IMR-90 (cell line): ENCODE measurements at regions not wholly inside any gene's neighbourhood (a gene's known extent, or its start where the extent isn't known, plus 50 kb on each side); places are given as distances from the start of the nearest gene placed in this dataset.

ENCODE experiments used
- ATAC-seq: fragments of 200-7000 bp; cut with Tn5 transposase; 2 replicates; pipeline ENCODE4 v1.9.1; 2020; ENCODE audit warnings: low read depth, mild to moderate bottlenecking, moderate library complexity
- BruUV-seq: library from RNA; stranded (reverse); fragments of 400-500 nt; replicated peaks from 2 replicates; lab custom pipeline; 2021; lab: Mats Ljungman, UMichigan
- CTCF ChIA-PET: fragments of 300-600 bp; formaldehyde crosslinking; extraction: SDS; loops from one replicate; lab custom pipeline; 2021; ENCODE audit warnings: antibody characterized with exemption; lab: Yijun Ruan, JAX
- POLR2A ChIA-PET: fragments of 300-600 bp; sonication (Branson Sonifier 250); formaldehyde crosslinking; loops from one replicate; lab custom pipeline; 2022; ENCODE audit warnings: antibody characterized with exemption; ENCODE audit not compliant: unreplicated experiment; lab: Charles Lee
- DNase-seq: peaks from one replicate; pipeline ENCODE4 v3.0.0; 2013
- H2AFZ ChIP-seq: replicated peaks from 2 replicates; pipeline ENCODE3; 2013; ENCODE audit warnings: low read length, mild to moderate bottlenecking; ENCODE audit not compliant: poor library complexity
- H2AK5ac ChIP-seq: 2 replicates; pipeline ENCODE4 v1.6.1; 2013; ENCODE audit warnings: low read depth, low read length, inconsistent platforms
- H2AK9ac ChIP-seq: replicated peaks from 2 replicates; pipeline ENCODE3; 2013; ENCODE audit warnings: mild to moderate bottlenecking, low read depth, low read length, moderate library complexity; ENCODE audit not compliant: poor library complexity
- H2BK120ac ChIP-seq: 2 replicates; pipeline ENCODE4 v1.6.1; 2013; ENCODE audit warnings: low read depth, low read length, inconsistent platforms
- H2BK15ac ChIP-seq: 3 replicates; pipeline ENCODE4 v1.6.1; 2013; ENCODE audit warnings: low read depth, low read length, inconsistent platforms
- H2BK20ac ChIP-seq: 2 replicates; pipeline ENCODE4 v1.6.1; 2013; ENCODE audit warnings: low read depth, mild to moderate bottlenecking, inconsistent platforms, low read length, moderate library complexity
- H2BK5ac ChIP-seq: 2 replicates; pipeline ENCODE4 v1.6.1; 2013; ENCODE audit warnings: mild to moderate bottlenecking, low read depth, low read length, inconsistent platforms; ENCODE audit not compliant: poor library complexity, severe bottlenecking
- H3K14ac ChIP-seq: replicated peaks from 2 replicates; pipeline ENCODE4 v1.6.1; 2013; ENCODE audit warnings: low read depth, low read length, inconsistent platforms
- H3K18ac ChIP-seq: 2 replicates; pipeline ENCODE4 v1.6.1; 2013; ENCODE audit warnings: low read depth, low read length, control low read depth
- H3K23ac ChIP-seq: 2 replicates; pipeline ENCODE4 v1.6.1; 2013; ENCODE audit warnings: low read depth, low read length, inconsistent platforms
- H3K27ac ChIP-seq: 2 replicates; pipeline ENCODE4 v1.5.1; 2013; ENCODE audit warnings: mild to moderate bottlenecking, control low read depth, low read length; ENCODE audit not compliant: insufficient read depth
- H3K27me3 ChIP-seq: 2 replicates; pipeline ENCODE4 v1.6.1; 2013; ENCODE audit warnings: low read length; ENCODE audit not compliant: control insufficient read depth, insufficient read depth
- H3K36me3 ChIP-seq: 2 replicates; pipeline ENCODE4 v1.6.1; 2013; ENCODE audit warnings: low read length, mixed read lengths; ENCODE audit not compliant: control insufficient read depth, insufficient read depth
- H3K4ac ChIP-seq: 2 replicates; pipeline ENCODE4 v1.6.1; 2013; ENCODE audit warnings: low read depth, low read length, inconsistent platforms
- H3K4me1 ChIP-seq: 2 replicates; pipeline ENCODE4 v1.6.1; 2013; ENCODE audit warnings: low read length, mixed read lengths; ENCODE audit not compliant: control insufficient read depth, insufficient read depth
- H3K4me2 ChIP-seq: 2 replicates; pipeline ENCODE4 v1.6.1; 2013; ENCODE audit warnings: low read depth, mild to moderate bottlenecking, control low read depth, low read length, moderate library complexity
- H3K4me3 ChIP-seq: 2 replicates; pipeline ENCODE4 v1.5.1; 2013; ENCODE audit warnings: low read depth, mild to moderate bottlenecking, control low read depth, low read length, moderate library complexity; ENCODE audit not compliant: insufficient read depth
- H3K56ac ChIP-seq: 2 replicates; pipeline ENCODE4 v1.6.1; 2013; ENCODE audit warnings: low read length, inconsistent platforms; ENCODE audit not compliant: insufficient read depth; ENCODE audit errors: extremely low read depth
- H3K79me1 ChIP-seq, 2 experiments: 2 replicates each; pipeline ENCODE4 v1.6.1; 2013; ENCODE audit warnings: low read length in 2 of 2, inconsistent platforms in 1 of 2, low read depth in 1 of 2
- H3K9ac ChIP-seq: 2 replicates; pipeline ENCODE4 v1.6.1; 2013; ENCODE audit warnings: low read depth, low read length, control low read depth
- H3K9me1 ChIP-seq: 2 replicates; pipeline ENCODE4 v1.6.1; 2013; ENCODE audit warnings: low read length, inconsistent platforms; ENCODE audit not compliant: insufficient read depth
- H3K9me3 ChIP-seq: 2 replicates; pipeline ENCODE4 v1.6.1; 2013; ENCODE audit warnings: low read length; ENCODE audit not compliant: control insufficient read depth, insufficient read depth
- H4K20me1 ChIP-seq: 2 replicates; pipeline ENCODE4 v1.6.1; 2013; ENCODE audit warnings: low read length, inconsistent platforms; ENCODE audit not compliant: insufficient read depth
- H4K5ac ChIP-seq: 2 replicates; pipeline ENCODE4 v1.6.1; 2013; ENCODE audit warnings: mild to moderate bottlenecking, low read depth, low read length, control low read depth
- H4K8ac ChIP-seq, 2 experiments: 2 replicates each; pipeline ENCODE4 v1.6.1; 2013; ENCODE audit warnings: low read depth in 2 of 2, low read length in 2 of 2, control low read depth in 1 of 2, inconsistent platforms in 1 of 2
- H4K91ac ChIP-seq: 2 replicates; pipeline ENCODE4 v1.6.1; 2013; ENCODE audit warnings: low read depth, low read length, inconsistent platforms; ENCODE audit not compliant: insufficient read depth
- BHLHE40 ChIP-seq: fragments of 150-350 bp; IDR thresholded peaks from 2 replicates; pipeline ENCODE4 v1.6.1; 2016; ENCODE audit warnings: mild to moderate bottlenecking, low read depth, low read length
- CEBPB ChIP-seq: IDR thresholded peaks from 2 replicates; pipeline ENCODE4 v1.6.1; 2012; ENCODE audit warnings: low read depth, low read length, improper control_type of control experiment
- CHD1 ChIP-seq: IDR thresholded peaks from 2 replicates; pipeline ENCODE4 v1.6.1; 2012; ENCODE audit warnings: low read depth, low read length, improper control_type of control experiment
- MAZ ChIP-seq: IDR thresholded peaks from 2 replicates; pipeline ENCODE4 v1.6.1; 2012; ENCODE audit warnings: low read depth, mild to moderate bottlenecking, low read length, improper control_type of control experiment, moderate library complexity, borderline replicate concordance
- MXI1 ChIP-seq: IDR thresholded peaks from 2 replicates; pipeline ENCODE4 v1.6.1; 2012; ENCODE audit warnings: low read depth, mild to moderate bottlenecking, low read length, moderate library complexity, borderline replicate concordance
- NFE2L2 ChIP-seq: fragments of 150-350 bp; IDR thresholded peaks from 2 replicates; pipeline ENCODE4 v1.6.1; 2016; ENCODE audit warnings: low read depth, mild to moderate bottlenecking, low read length
- POLR2A ChIP-seq: IDR thresholded peaks from 2 replicates; pipeline ENCODE4 v1.6.1; 2012; ENCODE audit warnings: mild to moderate bottlenecking, low read depth, low read length
- RAD21 ChIP-seq: IDR thresholded peaks from 2 replicates; pipeline ENCODE4 v1.6.1; 2012; ENCODE audit warnings: low read length, improper control_type of control experiment
- RCOR1 ChIP-seq: IDR thresholded peaks from 2 replicates; pipeline ENCODE4 v1.6.1; 2012; ENCODE audit warnings: mild to moderate bottlenecking, low read length, improper control_type of control experiment; ENCODE audit not compliant: insufficient replicate concordance
- RFX5 ChIP-seq: IDR thresholded peaks from 2 replicates; pipeline ENCODE4 v1.8.0; 2012; ENCODE audit warnings: low read depth, mild to moderate bottlenecking, low read length, moderate library complexity
- SMC3 ChIP-seq: fragments of 150-350 bp; IDR thresholded peaks from 2 replicates; pipeline ENCODE4 v1.6.1; 2016; ENCODE audit warnings: low read depth, mild to moderate bottlenecking, antibody characterized with exemption, low read length, moderate library complexity
- WGBS, 2 experiments: methylation state at CpG; one replicate each; pipeline versions ENCODE4 v1.1.5 to v1.1.7; 2013; ENCODE audit warnings: missing lambda C conversion rate in 2 of 2; ENCODE audit not compliant: insufficient read length in 1 of 2; ENCODE audit errors: extremely low coverage in 2 of 2; 5-methylcytosine and 5-hydroxymethylcytosine counted together
- dilution Hi-C: fragments of 300-500 bp; cut with HindIII; formaldehyde crosslinking; loops from one replicate; pipeline ENCODE4 v1.14.3; 2018; ENCODE audit warnings: low sequenced_read_pairs; ENCODE audit not compliant: unreplicated experiment
- in situ Hi-C: fragments of 300-500 bp; cut with MboI; formaldehyde crosslinking; loops from 3 replicates; pipeline ENCODE4 v1.14.3; 2019; ENCODE audit warnings: low sequenced_read_pairs, inconsistent platforms, mixed read lengths
- intact Hi-C: fragments of 100-400 bp; cut with micrococcal nuclease; formaldehyde crosslinking; loops from 2 replicates; pipeline ENCODE4 v1.10.0; 2022
- TF ChIP-seq, protein P1 (sequence below): conservative IDR thresholded peaks from 2 replicates; pipeline ENCODE4 v1.5.1; 2012; ENCODE audit warnings: mild to moderate bottlenecking, low read depth, low read length, improper control_type of control experiment

DNA sequence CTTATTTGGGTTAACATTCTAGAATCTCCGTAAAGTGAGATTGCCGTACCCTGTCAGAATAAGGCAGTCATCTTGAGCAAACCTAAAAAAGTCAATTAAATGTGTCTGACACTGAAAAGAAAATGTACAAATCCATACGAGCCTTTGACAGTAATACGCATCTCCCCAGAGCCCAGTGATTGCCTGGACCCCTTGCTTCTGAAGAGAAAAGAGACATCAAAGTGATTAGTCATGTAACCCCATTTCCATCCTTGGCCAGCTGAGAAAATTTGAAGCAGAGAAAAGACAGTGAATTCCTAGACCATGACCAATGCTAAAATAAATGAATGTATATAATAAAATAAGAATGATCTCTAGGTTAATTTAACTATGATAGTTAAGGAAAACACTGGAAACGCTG is 1499.4 kb downstream of the SUCLG1 start:
- Histone ChIP-seq H3K14ac (no peak overlapping the region), H4K5ac (no peak overlapping the region), H3K79me1 (no peaks in the 10 kb centered on the region), H4K20me1 (no peaks in the 10 kb centered on the region), H2BK5ac (no peak overlapping the region), H3K18ac (no peak overlapping the region), H2AFZ (no peak overlapping the region), H4K91ac (no peak overlapping the region), H3K56ac (no peak overlapping the region), H4K8ac (no peak overlapping the region), H3K27ac (no peak overlapping the region), H3K9me1 (no peaks in the 10 kb centered on the region), H2AK5ac (no peak overlapping the region), H2BK20ac (no peak overlapping the region), H3K4me2 (no peak overlapping the region), H2BK120ac (no peak overlapping the region), H3K23ac (no peak overlapping the region), H3K9ac (no peak overlapping the region), H2AK9ac (no peak overlapping the region), H3K9me3 (no peaks in the 10 kb centered on the region), H3K4ac (no peak overlapping the region), H3K4me1 (no peaks in the 10 kb centered on the region), H2BK15ac (no peak overlapping the region), H3K36me3 (no peaks in the 10 kb centered on the region), H3K4me3 (no peak overlapping the region), H3K27me3 (no peaks in the 10 kb centered on the region)
- CTCF ChIA-PET, result no interaction called here
- TF ChIP-seq BHLHE40, result no peak
- TF ChIP-seq, protein P1, sequence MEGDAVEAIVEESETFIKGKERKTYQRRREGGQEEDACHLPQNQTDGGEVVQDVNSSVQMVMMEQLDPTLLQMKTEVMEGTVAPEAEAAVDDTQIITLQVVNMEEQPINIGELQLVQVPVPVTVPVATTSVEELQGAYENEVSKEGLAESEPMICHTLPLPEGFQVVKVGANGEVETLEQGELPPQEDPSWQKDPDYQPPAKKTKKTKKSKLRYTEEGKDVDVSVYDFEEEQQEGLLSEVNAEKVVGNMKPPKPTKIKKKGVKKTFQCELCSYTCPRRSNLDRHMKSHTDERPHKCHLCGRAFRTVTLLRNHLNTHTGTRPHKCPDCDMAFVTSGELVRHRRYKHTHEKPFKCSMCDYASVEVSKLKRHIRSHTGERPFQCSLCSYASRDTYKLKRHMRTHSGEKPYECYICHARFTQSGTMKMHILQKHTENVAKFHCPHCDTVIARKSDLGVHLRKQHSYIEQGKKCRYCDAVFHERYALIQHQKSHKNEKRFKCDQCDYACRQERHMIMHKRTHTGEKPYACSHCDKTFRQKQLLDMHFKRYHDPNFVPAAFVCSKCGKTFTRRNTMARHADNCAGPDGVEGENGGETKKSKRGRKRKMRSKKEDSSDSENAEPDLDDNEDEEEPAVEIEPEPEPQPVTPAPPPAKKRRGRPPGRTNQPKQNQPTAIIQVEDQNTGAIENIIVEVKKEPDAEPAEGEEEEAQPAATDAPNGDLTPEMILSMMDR, result no peak
- no peak for TF ChIP-seq POLR2A
- no peak for TF ChIP-seq MAZ
- TF ChIP-seq RAD21, result no peak
- TF ChIP-seq RFX5, result no peak
- TF ChIP-seq MXI1, result no peak
- TF ChIP-seq RCOR1, result no peak
- no peak for TF ChIP-seq SMC3
- TF ChIP-seq CEBPB, result no peak
- TF ChIP-seq CHD1, result no peak
- TF ChIP-seq NFE2L2, result no peak
- intact Hi-C loops, result loop anchor here (10.0 kb wide), 1 partner anchor 295 kb away; no protein-coding TSS in a partner anchor
- DNase-seq (no peak), ATAC-seq (no peak)
- 90% methylated on average over 2 of the region's 5 CpGs; no CpG with 5 or more reads in 1 of the 2 experiments for WGBS, 2 experiments
- no TSS peak for BruUV-seq
- POLR2A ChIA-PET, result no interaction called here
- in situ Hi-C loops, result no loop called here
- dilution Hi-C loops, result no loop called here
